GM12878 (cell line): ENCODE measurements at regions not wholly inside any gene's neighbourhood (a gene's known extent, or its start where the extent isn't known, plus 50 kb on each side); places are given as distances from the start of the nearest gene placed in this dataset.

Source experiments
- ATAC-seq: fragments of 200-7000 bp; cut with Tn5 transposase; 3 replicates; pipeline ENCODE4 v1.9.1; 2020; ENCODE audit warnings: mild to moderate bottlenecking, moderate library complexity
- BruUV-seq: library from RNA; stranded (reverse); fragments of 400-500 nt; replicated peaks from 2 replicates; lab custom pipeline; 2021; lab: Mats Ljungman, UMichigan
- CTCF ChIA-PET: fragments of 300-600 bp; sonication (Branson Sonifier 250); formaldehyde crosslinking; extraction: SDS; loops from one replicate; lab custom pipeline; 2021; ENCODE audit warnings: inconsistent platforms; lab: Yijun Ruan, JAX
- POLR2A ChIA-PET: fragments of 350-600 bp; formaldehyde crosslinking; extraction: SDS; loops from one replicate; lab custom pipeline; 2021; ENCODE audit warnings: inconsistent platforms; lab: Charles Lee
- RAD21 ChIA-PET: fragments of 300-600 bp; sonication (Branson Sonifier 250); formaldehyde crosslinking; loops from one replicate; lab custom pipeline; 2023; ENCODE audit warnings: antibody characterized with exemption; ENCODE audit not compliant: unreplicated experiment; lab: Charles Lee
- SMC1A ChIA-PET: fragments of 300-600 bp; sonication (Branson Sonifier 250); formaldehyde crosslinking; loops from one replicate; lab custom pipeline; 2023; ENCODE audit not compliant: unreplicated experiment, uncharacterized antibody; lab: Charles Lee
- DNase-seq: peaks from one replicate; pipeline ENCODE4 v3.0.0-alpha.2; 2011; ENCODE audit warnings: low read depth, low spot score
- FAIRE-seq: peaks from 3 replicates; lab custom pipeline; 2011; peaks lifted over from hg19 to GRCh38; lab: Jason Lieb, UNC
- H2AFZ ChIP-seq: 2 replicates; pipeline ENCODE4 v1.6.0; 2011; ENCODE audit warnings: low read depth, low read length, control low read depth; ENCODE audit not compliant: control insufficient read depth
- H3K27ac ChIP-seq: 2 replicates; pipeline ENCODE4 v1.5.1; 2011; ENCODE audit warnings: control low read depth; ENCODE audit not compliant: control insufficient read depth, insufficient read depth
- H3K27me3 ChIP-seq, 2 experiments: replicated peaks in 1 of 2; 2 replicates each; pipeline versions ENCODE4 v1.6.0 to v1.6.1; 2011; ENCODE audit warnings: low read length in 1 of 2; ENCODE audit not compliant: control insufficient read depth in 2 of 2, insufficient read depth in 2 of 2
- H3K36me3 ChIP-seq, 2 experiments: 2 replicates each; pipeline ENCODE4 v1.5.1; 2011; ENCODE audit warnings: low read length in 1 of 2; ENCODE audit not compliant: control insufficient read depth in 2 of 2, insufficient read depth in 2 of 2
- H3K4me1 ChIP-seq: 2 replicates; pipeline ENCODE4 v1.6.1; 2011; ENCODE audit warnings: mild to moderate bottlenecking, low read length, moderate library complexity, mixed read lengths; ENCODE audit not compliant: control insufficient read depth, insufficient read depth
- H3K4me2 ChIP-seq: 2 replicates; pipeline ENCODE4 v1.6.0; 2011; ENCODE audit warnings: control low read depth; ENCODE audit not compliant: control insufficient read depth, insufficient read depth
- H3K4me3 ChIP-seq: fragments of 200-600 bp; sonication (generic); 2 replicates; pipeline ENCODE4 v1.5.1; 2016
- H3K79me2 ChIP-seq: 2 replicates; pipeline ENCODE4 v1.6.0; 2011; ENCODE audit warnings: low read length; ENCODE audit not compliant: control insufficient read depth, insufficient read depth
- H3K9ac ChIP-seq: 2 replicates; pipeline ENCODE4 v1.8.0; 2011; ENCODE audit warnings: low read length, control low read depth, mixed read lengths; ENCODE audit not compliant: control insufficient read depth, insufficient read depth
- H3K9me3 ChIP-seq: replicated peaks from 3 replicates; pipeline ENCODE4 v1.5.1; 2011; ENCODE audit warnings: mild to moderate bottlenecking, low read length; ENCODE audit not compliant: control insufficient read depth, insufficient read depth
- H4K20me1 ChIP-seq: 2 replicates; pipeline ENCODE4 v1.6.0; 2011; ENCODE audit not compliant: control insufficient read depth, insufficient read depth
- ATF7 ChIP-seq: fragments of 450-650 bp; IDR thresholded peaks from 2 replicates; pipeline ENCODE4 v1.6.1; 2016; ENCODE audit warnings: low read depth, mild to moderate bottlenecking
- CBX5 ChIP-seq: sonication (generic); IDR thresholded peaks from 2 replicates; pipeline ENCODE4 v1.6.1; 2016; ENCODE audit warnings: low read depth, moderate library complexity, mild to moderate bottlenecking, inconsistent platforms
- HDAC6 ChIP-seq: fragments of 200-600 bp; sonication (generic); IDR thresholded peaks from one replicate; pipeline ENCODE4 v1.8.0; 2017; ENCODE audit warnings: antibody characterized with exemption; ENCODE audit not compliant: unreplicated experiment
- IRF4 ChIP-seq: IDR thresholded peaks from 2 replicates; pipeline ENCODE4 v1.6.1; 2011; ENCODE audit warnings: low read depth, low read length
- NR2C1 ChIP-seq: fragments of 450-650 bp; IDR thresholded peaks from 2 replicates; pipeline ENCODE4 v1.6.1; 2017; ENCODE audit warnings: antibody characterized with exemption, mild to moderate bottlenecking, moderate library complexity
- NR2C2 ChIP-seq: IDR thresholded peaks from 2 replicates; pipeline ENCODE4 v1.6.1; 2011; ENCODE audit warnings: borderline replicate concordance, low read depth; ENCODE audit not compliant: control insufficient read depth, insufficient read length
- REST ChIP-seq: IDR thresholded peaks from 2 replicates; pipeline ENCODE4 v1.6.1; 2012; ENCODE audit warnings: mild to moderate bottlenecking, low read depth, low read length
- SP1 ChIP-seq: IDR thresholded peaks from one replicate; pipeline ENCODE4 v1.6.1; 2011; ENCODE audit warnings: low read depth, low read length
- SRF ChIP-seq, 2 experiments: IDR thresholded peaks; 2 replicates each; pipeline ENCODE4 v1.6.1; 2011; ENCODE audit warnings: low read depth in 2 of 2, low read length in 2 of 2, mild to moderate bottlenecking in 1 of 2, moderate library complexity in 1 of 2
- SUZ12 ChIP-seq: fragments of 200-600 bp; sonication (generic); IDR thresholded peaks from one replicate; pipeline ENCODE4 v1.6.1; 2018; ENCODE audit warnings: antibody characterized with exemption, mild to moderate bottlenecking; ENCODE audit not compliant: unreplicated experiment
- TCF3 ChIP-seq: IDR thresholded peaks from 2 replicates; pipeline ENCODE4 v1.6.1; 2012; ENCODE audit warnings: low read depth, mild to moderate bottlenecking, low read length, borderline replicate concordance; ENCODE audit not compliant: insufficient read depth
- WRNIP1 ChIP-seq: IDR thresholded peaks from 2 replicates; pipeline ENCODE4 v1.6.1; 2011; ENCODE audit warnings: low read depth, low read length, improper control_type of control experiment, borderline replicate concordance
- YBX1 ChIP-seq: fragments of 450-650 bp; IDR thresholded peaks from 2 replicates; pipeline ENCODE4 v1.6.1; 2016; ENCODE audit warnings: antibody characterized with exemption
- ZBTB11 ChIP-seq: fragments of 450-650 bp; formaldehyde crosslinking; IDR thresholded peaks from 2 replicates; pipeline ENCODE4 v1.5.0; 2022; ENCODE audit warnings: mild to moderate bottlenecking, missing genetic modification characterization
- ZNF274 ChIP-seq: IDR thresholded peaks from one replicate; pipeline ENCODE4 v1.8.0; 2011; ENCODE audit not compliant: insufficient read length, insufficient read depth
- WGBS: methylation state at CpG from one replicate; pipeline ENCODE4 v1.1.6; 2016; ENCODE audit warnings: low lambda C conversion rate; ENCODE audit not compliant: insufficient replicate concordance, insufficient coverage; ENCODE audit errors: missing lambda C conversion rate; 5-methylcytosine and 5-hydroxymethylcytosine counted together
- in situ Hi-C: fragments of 300-500 bp; cut with MboI; formaldehyde crosslinking; loops from 9 replicates; pipeline ENCODE4 v1.14.3; 2018; ENCODE audit warnings: mixed read lengths
- intact Hi-C: fragments of 100-400 bp; cut with micrococcal nuclease; formaldehyde crosslinking; loops from one replicate; pipeline ENCODE4 v1.14.2; 2022; ENCODE audit not compliant: unreplicated experiment

- Histone ChIP-seq H3K4me1 (peaks cover 7% of the 10 kb centered on the region), H3K27ac (no peak overlapping the region), H3K36me3 (no peaks in the 10 kb centered on the region), H3K4me2 (peak overlapping the region; percentile 4; the same call in 1 of the 2 replicates), H3K27me3 (no peaks in the 10 kb centered on the region), H3K79me2 (peaks cover 4% of the 10 kb centered on the region), H3K9ac (no peak overlapping the region), H3K9me3 (no peaks in the 10 kb centered on the region; the same call in 2 of the 3 replicates), H3K4me3 (no peak overlapping the region), H2AFZ (no peak overlapping the region), H4K20me1 (no peaks in the 10 kb centered on the region)
- DNase-seq (no peak), FAIRE-seq (no peak), ATAC-seq (no peak)
- SMC1A ChIA-PET: interaction anchor here (1.1 to 1.4 kb wide), 5 partner anchors 17 to 80 kb away, joined by 3 to 7 read pairs (median 3); no protein-coding TSS in a partner anchor
- RAD21 ChIA-PET: interaction anchor here (1.3 kb wide), 1 partner anchor 81 kb away, joined by 6 read pairs; no protein-coding TSS in a partner anchor
- POLR2A ChIA-PET: no interaction called here
- intact Hi-C loops: no loop called here
- 0% methylated on average over 1 of the region's 1 CpG for WGBS
- in situ Hi-C loops: no loop called here
- CTCF ChIA-PET: interaction anchor here (0.6 to 3.2 kb wide), 8 partner anchors 19 to 185 kb away, joined by 3 to 12 read pairs (median 3); no protein-coding TSS in a partner anchor
- no TSS peak for BruUV-seq
- TF ChIP-seq NR2C2: no peak
- TF ChIP-seq SUZ12: no peak
- no peak for TF ChIP-seq ZBTB11 (CRISPR knock-in tag)
- no peak for TF ChIP-seq REST
- no peak for TF ChIP-seq CBX5
- TF ChIP-seq WRNIP1: no peak
- TF ChIP-seq ZNF274: no peak
- no peak for TF ChIP-seq SRF (IDR thresholded peaks at IDR 0.05; ENCODE audit: low read depth in 2 of 2, low read length in 2 of 2)
- TF ChIP-seq IRF4: no peak
- no peak for TF ChIP-seq NR2C1
- TF ChIP-seq ATF7: no peak
- TF ChIP-seq SP1: no peak
- no peak for TF ChIP-seq TCF3
- TF ChIP-seq HDAC6: no peak
- TF ChIP-seq YBX1: no peak
Measured at GRCh38 chr5:42989190-42989589, 50.9 kb downstream of the ANXA2R start.
